Tibial artery (tissue), 4 donors: ENCODE measurements at regions not wholly inside any gene's neighbourhood (a gene's known extent, or its start where the extent isn't known, plus 50 kb on each side); places are given as distances from the start of the nearest gene placed in this dataset.

ENCODE experiments used
- DNase-seq, 2 donors: peaks; one replicate each; pipeline ENCODE4 v3.0.0-alpha.2; 2019
- H3K27ac ChIP-seq, 2 donors: fragments of 200-600 bp; sonication (generic) in 1 of 2; 1 replicate in 1 of 2; 2 replicates in 1 of 2; pipeline ENCODE4 v1.5.1; 2018 to 2019; ENCODE audit warnings: mild to moderate bottlenecking in 1 of 2
- H3K27me3 ChIP-seq, 2 donors: fragments of 200-600 bp; sonication (generic) in 1 of 2; one replicate each; pipeline versions ENCODE4 v1.5.1 to v1.6.0; 2016 to 2019
- H3K36me3 ChIP-seq, 3 donors: fragments of 200-600 bp; sonication (generic) in 2 of 3; one replicate each; pipeline ENCODE4 v1.5.1; 2016 to 2019; ENCODE audit warnings: mild to moderate bottlenecking in 2 of 3
- H3K4me1 ChIP-seq, 4 donors: fragments of 200-600 bp; sonication (generic) in 2 of 4; 1 replicate in 3 of 4; 2 replicates in 1 of 4; pipeline ENCODE4 v1.5.1; 2016 to 2019
- H3K4me3 ChIP-seq, 2 donors: fragments of 200-600 bp; sonication (generic) in 1 of 2; 1 replicate in 1 of 2; 2 replicates in 1 of 2; pipeline ENCODE4 v1.5.1; 2018 to 2019; ENCODE audit warnings: mild to moderate bottlenecking in 2 of 2
- H3K9me3 ChIP-seq, 3 donors: fragments of 200-600 bp; sonication (generic) in 1 of 3; one replicate each; pipeline ENCODE4 v1.5.1; 2016 to 2019
- intact Hi-C: fragments of 100-400 bp; cut with DNase I; formaldehyde crosslinking; loops from one replicate; pipeline ENCODE4 v1.15.0; 2023; ENCODE audit warnings: low total_unique reads
- TF ChIP-seq, protein P1 (sequence below), 2 experiments: fragments of 200-600 bp in 1 of 2; fragments of 450-650 bp in 1 of 2; IDR thresholded peaks; one replicate each; pipeline ENCODE4 v1.5.1; 2017 to 2019; ENCODE audit warnings: antibody characterized with exemption in 2 of 2, mild to moderate bottlenecking in 1 of 2, moderate library complexity in 1 of 2

DNA sequence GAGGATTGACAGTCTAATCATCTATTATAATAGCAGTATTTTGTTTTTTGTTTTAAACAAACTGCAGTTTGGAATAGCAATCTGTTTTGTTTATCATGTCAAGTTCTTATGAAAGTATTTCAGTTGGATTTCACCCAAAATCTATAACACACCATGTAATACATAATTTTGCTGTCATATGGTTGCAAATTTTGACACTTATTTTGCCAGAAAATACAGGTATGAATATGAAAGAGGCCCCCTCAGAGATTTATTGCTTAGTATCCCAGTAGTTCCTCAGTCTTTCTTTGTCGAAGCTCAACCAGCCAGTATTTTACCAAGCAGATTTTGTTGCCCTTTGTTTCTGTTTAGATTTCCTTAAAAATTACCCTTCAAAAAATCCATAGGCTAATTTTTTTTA, 317.5 kb upstream of the CXADR start:
- TF ChIP-seq, protein P1, sequence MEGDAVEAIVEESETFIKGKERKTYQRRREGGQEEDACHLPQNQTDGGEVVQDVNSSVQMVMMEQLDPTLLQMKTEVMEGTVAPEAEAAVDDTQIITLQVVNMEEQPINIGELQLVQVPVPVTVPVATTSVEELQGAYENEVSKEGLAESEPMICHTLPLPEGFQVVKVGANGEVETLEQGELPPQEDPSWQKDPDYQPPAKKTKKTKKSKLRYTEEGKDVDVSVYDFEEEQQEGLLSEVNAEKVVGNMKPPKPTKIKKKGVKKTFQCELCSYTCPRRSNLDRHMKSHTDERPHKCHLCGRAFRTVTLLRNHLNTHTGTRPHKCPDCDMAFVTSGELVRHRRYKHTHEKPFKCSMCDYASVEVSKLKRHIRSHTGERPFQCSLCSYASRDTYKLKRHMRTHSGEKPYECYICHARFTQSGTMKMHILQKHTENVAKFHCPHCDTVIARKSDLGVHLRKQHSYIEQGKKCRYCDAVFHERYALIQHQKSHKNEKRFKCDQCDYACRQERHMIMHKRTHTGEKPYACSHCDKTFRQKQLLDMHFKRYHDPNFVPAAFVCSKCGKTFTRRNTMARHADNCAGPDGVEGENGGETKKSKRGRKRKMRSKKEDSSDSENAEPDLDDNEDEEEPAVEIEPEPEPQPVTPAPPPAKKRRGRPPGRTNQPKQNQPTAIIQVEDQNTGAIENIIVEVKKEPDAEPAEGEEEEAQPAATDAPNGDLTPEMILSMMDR (IDR thresholded peaks at IDR 0.05) = no peak
- Histone ChIP-seq H3K27ac (no peak overlapping the region), H3K27me3 (no peaks in the 10 kb centered on the region), H3K36me3 (no peaks in the 10 kb centered on the region), H3K4me3 (no peak overlapping the region), H3K4me1 (no peaks in the 10 kb centered on the region), H3K9me3 (peaks cover 0 to 8% (median 8%) of the 10 kb centered on the region in 3 donors)
- intact Hi-C loops = no loop called here
- no peak for DNase-seq

DNA sequence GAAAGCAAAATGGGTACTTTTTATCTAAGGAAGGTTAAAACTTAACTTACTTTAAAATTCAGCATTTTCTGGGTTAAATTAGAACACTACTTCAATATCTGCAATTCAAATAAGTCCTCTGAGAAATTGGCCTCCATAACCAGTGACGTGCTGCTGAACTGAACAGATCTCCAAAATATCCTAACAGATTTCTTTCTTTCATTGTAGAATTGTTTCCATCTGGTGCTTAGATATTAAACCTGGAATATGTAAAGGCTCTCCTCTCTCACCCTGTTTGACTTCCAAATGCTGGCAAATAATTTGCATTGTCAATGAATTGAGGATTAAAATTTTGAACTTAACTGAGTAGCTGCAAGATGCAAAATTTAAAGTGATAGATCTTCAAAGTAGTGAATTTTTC, 316.9 kb upstream of the CXADR start:
- TF ChIP-seq, protein P1 (IDR thresholded peaks at IDR 0.05) = no peak
- intact Hi-C loops = no loop called here
- Histone ChIP-seq H3K36me3 (no peaks in the 10 kb centered on the region), H3K4me1 (no peaks in the 10 kb centered on the region), H3K9me3 (peaks cover 0 to 6% (median 3%) of the 10 kb centered on the region in 3 donors), H3K27me3 (no peaks in the 10 kb centered on the region), H3K27ac (no peak overlapping the region), H3K4me3 (no peak overlapping the region)
- no peak for DNase-seq

DNA sequence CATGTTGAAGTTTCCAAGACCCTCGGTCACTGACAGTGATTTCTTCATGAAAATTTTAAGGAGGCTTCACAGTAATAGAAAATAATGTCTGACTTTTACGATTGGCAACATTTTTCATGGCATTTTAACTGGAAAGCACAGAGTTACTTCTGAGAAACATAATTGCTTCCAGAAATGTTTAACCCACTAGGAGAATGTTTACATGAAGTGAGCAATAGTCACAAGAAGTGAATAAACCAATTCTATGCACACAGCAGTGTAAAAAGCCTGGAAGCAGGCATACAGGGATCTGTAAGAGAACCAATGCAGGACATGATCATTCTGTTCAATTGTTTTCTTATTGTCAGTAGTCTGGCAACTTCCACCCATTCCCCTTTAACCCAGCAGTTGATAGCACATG, 316.2 kb upstream of the CXADR start:
- TF ChIP-seq, protein P1 (IDR thresholded peaks at IDR 0.05) = no peak
- Histone ChIP-seq H3K27ac (no peak overlapping the region), H3K36me3 (no peaks in the 10 kb centered on the region), H3K27me3 (no peaks in the 10 kb centered on the region), H3K9me3 (no peaks in the 10 kb centered on the region), H3K4me1 (no peaks in the 10 kb centered on the region), H3K4me3 (no peak overlapping the region)
- DNase-seq = no peak
- intact Hi-C loops = no loop called here

DNA sequence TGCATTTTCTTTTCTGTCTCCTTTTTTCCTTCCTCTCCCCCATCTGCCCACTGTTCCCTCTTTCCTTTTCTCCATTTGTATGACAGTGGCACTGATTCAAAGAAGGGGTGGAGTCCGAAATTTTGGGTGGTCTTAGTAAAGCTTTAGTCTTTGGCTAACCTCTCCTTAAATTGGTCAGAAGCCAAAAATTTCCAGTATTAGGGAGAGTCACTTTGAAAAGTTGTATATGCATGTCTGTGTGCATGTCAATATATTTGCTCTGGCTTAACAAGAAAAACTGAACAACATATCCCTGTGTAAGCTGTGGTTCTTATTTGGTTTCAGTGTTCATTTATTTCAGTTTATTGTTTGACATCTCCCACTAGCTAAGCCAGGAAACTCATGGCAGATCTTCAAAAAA, 314.8 kb upstream of the CXADR start:
- no peak overlapping the region for H3K27ac ChIP-seq
- no peaks in the 10 kb centered on the region for H3K36me3 ChIP-seq
- intact Hi-C loops = no loop called here

DNA sequence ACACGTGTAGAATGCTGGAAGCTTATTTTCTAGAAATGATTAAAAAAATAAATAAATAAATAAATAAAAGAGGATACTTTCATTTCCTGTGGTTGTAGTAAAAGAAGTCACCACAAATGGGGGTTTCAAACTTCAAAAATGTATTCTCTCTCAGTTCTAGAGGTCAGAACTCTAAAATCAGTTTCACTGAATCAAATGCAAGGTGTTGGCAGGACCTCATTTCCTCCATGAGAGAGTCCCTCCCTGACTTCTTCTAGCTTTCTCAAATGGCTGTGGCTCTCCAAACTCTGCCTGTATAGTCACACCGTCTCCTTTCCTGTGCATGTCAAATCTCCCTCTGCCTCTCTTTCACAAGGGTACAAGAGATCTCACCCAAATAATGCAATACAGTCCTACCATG, 312.6 kb upstream of the CXADR start:
- H3K36me3 ChIP-seq = no peaks in the 10 kb centered on the region
- no peaks in the 10 kb centered on the region for H3K4me1 ChIP-seq
- H3K27me3 ChIP-seq = no peaks in the 10 kb centered on the region
- no peak for DNase-seq
- no peak overlapping the region for H3K4me3 ChIP-seq
- intact Hi-C loops = no loop called here
- TF ChIP-seq, protein P1 (IDR thresholded peaks at IDR 0.05) = no peak
- H3K9me3 ChIP-seq = no peaks in the 10 kb centered on the region
- no peak overlapping the region for H3K27ac ChIP-seq

More for the DNA sequence above, 314.8 kb upstream of the CXADR start:
- Histone ChIP-seq H3K4me1 (no peaks in the 10 kb centered on the region), H3K27me3 (no peaks in the 10 kb centered on the region), H3K9me3 (no peaks in the 10 kb centered on the region), H3K4me3 (no peak overlapping the region)
- no peak for DNase-seq
- TF ChIP-seq, protein P1 (IDR thresholded peaks at IDR 0.05) = no peak

DNA sequence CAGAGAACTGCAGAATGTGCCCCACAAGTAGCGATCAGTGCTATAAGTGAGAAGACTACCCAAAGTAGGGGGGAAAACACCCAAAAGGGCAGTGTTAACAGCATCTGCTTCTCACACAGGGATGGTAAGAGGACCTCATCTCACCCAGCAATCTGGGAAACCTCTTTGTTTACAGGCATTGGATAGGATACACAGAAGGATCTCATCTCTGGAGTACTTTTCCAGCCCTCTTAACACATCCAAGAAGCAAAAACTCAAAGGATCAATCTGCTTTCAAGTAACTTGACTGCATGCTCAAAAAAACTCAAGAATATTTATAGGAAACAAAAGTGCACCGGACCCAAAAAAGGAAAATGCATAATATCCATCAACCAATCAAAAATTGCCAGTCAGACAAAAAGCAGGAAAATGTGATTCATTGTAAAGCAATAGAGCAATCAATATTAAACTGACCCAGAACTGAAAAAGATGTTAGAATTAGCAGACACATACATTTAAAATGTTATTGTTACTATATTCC, 311.0 kb upstream of the CXADR start:
- no peaks in the 10 kb centered on the region for H3K4me1 ChIP-seq
- no peak for DNase-seq
- no peaks in the 10 kb centered on the region for H3K27me3 ChIP-seq
- H3K9me3 ChIP-seq = no peaks in the 10 kb centered on the region
- intact Hi-C loops = no loop called here
- H3K4me3 ChIP-seq = no peak overlapping the region
- H3K27ac ChIP-seq = no peak overlapping the region
- TF ChIP-seq, protein P1 (IDR thresholded peaks at IDR 0.05) = no peak
- no peaks in the 10 kb centered on the region for H3K36me3 ChIP-seq
